Breast epithelium (tissue), 4 donors: ENCODE measurements at regions not wholly inside any gene's neighbourhood (a gene's known extent, or its start where the extent isn't known, plus 50 kb on each side); places are given as distances from the start of the nearest gene placed in this dataset.

ENCODE experiments used
- DNase-seq, 2 donors: peaks; one replicate each; pipeline ENCODE4 v3.0.0-alpha.2; 2019; ENCODE audit warnings: low spot score in 2 of 2
- H3K27ac ChIP-seq, 2 donors: fragments of 200-600 bp; sonication (generic) in 1 of 2; one replicate each; pipeline ENCODE4 v1.5.1; 2016 to 2019; ENCODE audit warnings: mild to moderate bottlenecking in 1 of 2
- H3K27me3 ChIP-seq, 2 donors: fragments of 200-600 bp; sonication (generic) in 1 of 2; one replicate each; pipeline versions ENCODE4 v1.5.1 to v1.6.0; 2017 to 2019; ENCODE audit warnings: control low read depth in 1 of 2, mild to moderate bottlenecking in 1 of 2
- H3K36me3 ChIP-seq: fragments of 200-600 bp; one replicate; pipeline ENCODE4 v1.5.1; 2019
- H3K4me1 ChIP-seq, 2 donors: fragments of 200-600 bp; sonication (generic); one replicate each; pipeline ENCODE4 v1.5.1; 2016 to 2019; ENCODE audit warnings: control low read depth in 1 of 2
- H3K4me3 ChIP-seq, 3 donors: fragments of 200-600 bp; sonication (generic); 1 replicate in 2 of 3; 2 replicates in 1 of 3; pipeline ENCODE4 v1.5.1; 2016 to 2019; ENCODE audit warnings: mild to moderate bottlenecking in 3 of 3, moderate library complexity in 2 of 3
- H3K9me3 ChIP-seq, 2 donors: fragments of 200-600 bp; sonication (generic) in 1 of 2; one replicate each; pipeline ENCODE4 v1.5.1; 2016 to 2019; ENCODE audit warnings: control low read depth in 1 of 2
- CTCF ChIP-seq, 3 donors: fragments of 450-650 bp; IDR thresholded peaks; one replicate each; pipeline ENCODE4 v1.5.1; 2016 to 2017; ENCODE audit warnings: antibody characterized with exemption in 3 of 3, mild to moderate bottlenecking in 3 of 3, moderate library complexity in 3 of 3
- POLR2A ChIP-seq: fragments of 450-650 bp; IDR thresholded peaks from one replicate; pipeline ENCODE4 v1.6.1; 2016; ENCODE audit warnings: antibody characterized with exemption, mild to moderate bottlenecking, moderate library complexity
- POLR2AphosphoS5 ChIP-seq, 3 donors: sonication (generic); formaldehyde crosslinking; IDR thresholded peaks; one replicate each; pipeline ENCODE4 v1.6.1; 2017; ENCODE audit warnings: antibody characterized with exemption in 3 of 3
- intact Hi-C: fragments of 100-400 bp; cut with DNase I; formaldehyde crosslinking; loops from one replicate; pipeline ENCODE4 v1.15.1; 2023; ENCODE audit warnings: low total_unique reads

- DNase-seq, result no peak
Measured at GRCh38 chr7:18221377-18222293, 194.0 kb upstream of the PRPS1L1 start.

GRCh38 chr7:18222636-18223035 lies 195.0 kb upstream of the PRPS1L1 start:
- H3K9me3 ChIP-seq, result no peaks in the 10 kb centered on the region
- no peaks in the 10 kb centered on the region for H3K27me3 ChIP-seq
- H3K27ac ChIP-seq, result no peak overlapping the region
- TF ChIP-seq POLR2AphosphoS5 (IDR thresholded peaks at IDR 0.05) (no peak), CTCF (IDR thresholded peaks at IDR 0.05) (no peak), POLR2A (no peak)
- no peak for DNase-seq
- no peak overlapping the region for H3K4me3 ChIP-seq
- no peaks in the 10 kb centered on the region for H3K4me1 ChIP-seq
- intact Hi-C loops, result no loop called here
- H3K36me3 ChIP-seq, result no peaks in the 10 kb centered on the region

More at GRCh38 chr7:18221377-18222293, 194.0 kb upstream of the PRPS1L1 start:
- Histone ChIP-seq H3K36me3 (no peaks in the 10 kb centered on the region), H3K4me3 (no peak overlapping the region), H3K9me3 (no peaks in the 10 kb centered on the region), H3K4me1 (no peaks in the 10 kb centered on the region), H3K27me3 (no peaks in the 10 kb centered on the region), H3K27ac (no peak overlapping the region)
- intact Hi-C loops, result no loop called here
- no peak for TF ChIP-seq CTCF (IDR thresholded peaks at IDR 0.05)
- TF ChIP-seq POLR2AphosphoS5 (IDR thresholded peaks at IDR 0.05), result no peak
- no peak for TF ChIP-seq POLR2A

- intact Hi-C loops, result no loop called here
- Histone ChIP-seq H3K4me3 (no peak overlapping the region), H3K4me1 (no peaks in the 10 kb centered on the region), H3K27me3 (no peaks in the 10 kb centered on the region), H3K9me3 (no peaks in the 10 kb centered on the region), H3K27ac (no peak overlapping the region), H3K36me3 (no peaks in the 10 kb centered on the region)
- DNase-seq, result no peak
- TF ChIP-seq POLR2A, result no peak
- no peak for TF ChIP-seq POLR2AphosphoS5 (IDR thresholded peaks at IDR 0.05)
- no peak for TF ChIP-seq CTCF (IDR thresholded peaks at IDR 0.05)
Measured at GRCh38 chr7:18224138-18224537, 196.5 kb upstream of the PRPS1L1 start.

- Histone ChIP-seq H3K27me3 (no peaks in the 10 kb centered on the region), H3K9me3 (no peaks in the 10 kb centered on the region), H3K4me1 (no peaks in the 10 kb centered on the region), H3K4me3 (no peak overlapping the region), H3K36me3 (no peaks in the 10 kb centered on the region), H3K27ac (no peak overlapping the region)
- intact Hi-C loops, result no loop called here
- no peak for TF ChIP-seq CTCF (IDR thresholded peaks at IDR 0.05)
- no peak for TF ChIP-seq POLR2A
- no peak for TF ChIP-seq POLR2AphosphoS5 (IDR thresholded peaks at IDR 0.05)
- no peak for DNase-seq
Measured at GRCh38 chr7:18225067-18225466, 197.4 kb upstream of the PRPS1L1 start.

GRCh38 chr7:18226598-18226997 lies 199.0 kb upstream of the PRPS1L1 start:
- Histone ChIP-seq H3K36me3 (no peaks in the 10 kb centered on the region), H3K4me3 (no peak overlapping the region), H3K27me3 (no peaks in the 10 kb centered on the region), H3K27ac (no peak overlapping the region), H3K4me1 (no peaks in the 10 kb centered on the region), H3K9me3 (no peaks in the 10 kb centered on the region)
- DNase-seq, result no peak
- intact Hi-C loops, result no loop called here
- TF ChIP-seq POLR2A, result no peak
- no peak for TF ChIP-seq CTCF (IDR thresholded peaks at IDR 0.05)
- no peak for TF ChIP-seq POLR2AphosphoS5 (IDR thresholded peaks at IDR 0.05)
